HEK293 (cell line): ENCODE measurements at regions not wholly inside any gene's neighbourhood (a gene's known extent, or its start where the extent isn't known, plus 50 kb on each side); places are given as distances from the start of the nearest gene placed in this dataset.

ENCODE experiments used
- GLI2 ChIP-seq: fragments of 450-650 bp; formaldehyde crosslinking; IDR thresholded peaks from 2 replicates; pipeline ENCODE4; 2017; ENCODE audit warnings: missing biosample characterization, missing genetic modification characterization, low read depth, borderline replicate concordance
- TCF7L2 ChIP-seq: IDR thresholded peaks from 2 replicates; pipeline ENCODE4 v1.6.1; 2011; ENCODE audit warnings: low read depth, mild to moderate bottlenecking, inconsistent platforms, low read length, moderate library complexity, borderline replicate concordance
- ZFHX2 ChIP-seq: fragments of 450-650 bp; formaldehyde crosslinking; conservative IDR thresholded peaks from 2 replicates; pipeline ENCODE4 v1.5.1; 2016; ENCODE audit warnings: missing biosample characterization, missing genetic modification characterization
- ZNF157 ChIP-seq: fragments of 450-650 bp; formaldehyde crosslinking; IDR thresholded peaks from 2 replicates; pipeline ENCODE4 v1.5.1; 2016; ENCODE audit warnings: missing biosample characterization, missing genetic modification characterization
- ZNF23 ChIP-seq: fragments of 450-650 bp; formaldehyde crosslinking; IDR thresholded peaks from 2 replicates; pipeline ENCODE4 v1.5.1; 2016; ENCODE audit warnings: missing biosample characterization, missing genetic modification characterization, borderline replicate concordance
- ZNF311 ChIP-seq: fragments of 450-650 bp; formaldehyde crosslinking; IDR thresholded peaks from 2 replicates; pipeline ENCODE4 v1.5.1; 2017; ENCODE audit warnings: missing biosample characterization, missing genetic modification characterization, borderline replicate concordance
- ZNF514 ChIP-seq: fragments of 450-650 bp; formaldehyde crosslinking; IDR thresholded peaks from 2 replicates; pipeline ENCODE4 v1.5.1; 2016; ENCODE audit warnings: missing biosample characterization, missing genetic modification characterization
- ZNF530 ChIP-seq: fragments of 450-650 bp; formaldehyde crosslinking; IDR thresholded peaks from 2 replicates; pipeline ENCODE4 v1.5.1; 2016; ENCODE audit warnings: low read depth, missing biosample characterization, missing genetic modification characterization
- TF ChIP-seq, protein P1 (sequence below): fragments of 450-650 bp; formaldehyde crosslinking; IDR thresholded peaks from 2 replicates; pipeline ENCODE4 v1.5.1; 2016; ENCODE audit warnings: missing biosample characterization, missing genetic modification characterization
- TF ChIP-seq, protein P2 (sequence below): fragments of 450-650 bp; formaldehyde crosslinking; IDR thresholded peaks from 2 replicates; pipeline ENCODE4 v1.5.1; 2017; ENCODE audit warnings: missing biosample characterization, missing genetic modification characterization
- TF ChIP-seq, protein P3 (sequence below): fragments of 450-650 bp; formaldehyde crosslinking; IDR thresholded peaks from 2 replicates; pipeline ENCODE4 v1.5.1; 2016; ENCODE audit warnings: missing biosample characterization, missing genetic modification characterization, low read depth
- TF ChIP-seq, protein P4 (sequence below): fragments of 450-650 bp; formaldehyde crosslinking; IDR thresholded peaks from 2 replicates; pipeline ENCODE4 v1.5.1; 2016; ENCODE audit warnings: missing biosample characterization, missing genetic modification characterization, low read depth

DNA sequence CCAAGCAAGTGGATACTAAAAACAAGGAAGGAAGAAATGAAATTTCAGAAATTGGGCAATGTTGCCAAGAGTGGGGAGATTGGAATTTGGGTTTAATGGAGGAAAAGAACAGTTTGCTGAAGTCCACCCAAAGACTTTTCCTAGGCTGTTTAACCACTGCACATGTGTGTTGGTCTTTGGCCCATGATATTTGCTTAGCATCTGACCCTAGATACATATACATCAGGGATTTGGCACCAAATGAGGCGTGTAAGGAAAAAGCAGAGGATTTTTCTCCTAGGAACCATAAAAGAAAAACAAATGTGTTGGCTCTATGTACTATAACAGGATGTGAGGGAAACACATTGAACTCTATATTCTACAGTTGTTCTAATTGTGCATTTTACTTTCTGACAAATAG, 80.7 kb upstream of the CD28 start:
- TF ChIP-seq ZNF514 (tag by site-specific recombination) (no peak), GLI2 (tag by site-specific recombination) (no peak), ZNF530 (tag by site-specific recombination) (no peak), TCF7L2 (no peak), ZFHX2 (tag by site-specific recombination) (no peak), ZNF311 (tag by site-specific recombination) (no peak), ZNF157 (no peak), ZNF23 (tag by site-specific recombination) (no peak)
- TF ChIP-seq, protein P1, sequence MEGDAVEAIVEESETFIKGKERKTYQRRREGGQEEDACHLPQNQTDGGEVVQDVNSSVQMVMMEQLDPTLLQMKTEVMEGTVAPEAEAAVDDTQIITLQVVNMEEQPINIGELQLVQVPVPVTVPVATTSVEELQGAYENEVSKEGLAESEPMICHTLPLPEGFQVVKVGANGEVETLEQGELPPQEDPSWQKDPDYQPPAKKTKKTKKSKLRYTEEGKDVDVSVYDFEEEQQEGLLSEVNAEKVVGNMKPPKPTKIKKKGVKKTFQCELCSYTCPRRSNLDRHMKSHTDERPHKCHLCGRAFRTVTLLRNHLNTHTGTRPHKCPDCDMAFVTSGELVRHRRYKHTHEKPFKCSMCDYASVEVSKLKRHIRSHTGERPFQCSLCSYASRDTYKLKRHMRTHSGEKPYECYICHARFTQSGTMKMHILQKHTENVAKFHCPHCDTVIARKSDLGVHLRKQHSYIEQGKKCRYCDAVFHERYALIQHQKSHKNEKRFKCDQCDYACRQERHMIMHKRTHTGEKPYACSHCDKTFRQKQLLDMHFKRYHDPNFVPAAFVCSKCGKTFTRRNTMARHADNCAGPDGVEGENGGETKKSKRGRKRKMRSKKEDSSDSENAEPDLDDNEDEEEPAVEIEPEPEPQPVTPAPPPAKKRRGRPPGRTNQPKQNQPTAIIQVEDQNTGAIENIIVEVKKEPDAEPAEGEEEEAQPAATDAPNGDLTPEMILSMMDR (tag by site-specific recombination), result no peak
- TF ChIP-seq, protein P2, sequence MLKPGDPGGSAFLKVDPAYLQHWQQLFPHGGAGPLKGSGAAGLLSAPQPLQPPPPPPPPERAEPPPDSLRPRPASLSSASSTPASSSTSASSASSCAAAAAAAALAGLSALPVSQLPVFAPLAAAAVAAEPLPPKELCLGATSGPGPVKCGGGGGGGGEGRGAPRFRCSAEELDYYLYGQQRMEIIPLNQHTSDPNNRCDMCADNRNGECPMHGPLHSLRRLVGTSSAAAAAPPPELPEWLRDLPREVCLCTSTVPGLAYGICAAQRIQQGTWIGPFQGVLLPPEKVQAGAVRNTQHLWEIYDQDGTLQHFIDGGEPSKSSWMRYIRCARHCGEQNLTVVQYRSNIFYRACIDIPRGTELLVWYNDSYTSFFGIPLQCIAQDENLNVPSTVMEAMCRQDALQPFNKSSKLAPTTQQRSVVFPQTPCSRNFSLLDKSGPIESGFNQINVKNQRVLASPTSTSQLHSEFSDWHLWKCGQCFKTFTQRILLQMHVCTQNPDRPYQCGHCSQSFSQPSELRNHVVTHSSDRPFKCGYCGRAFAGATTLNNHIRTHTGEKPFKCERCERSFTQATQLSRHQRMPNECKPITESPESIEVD, result no peak
- TF ChIP-seq, protein P3, sequence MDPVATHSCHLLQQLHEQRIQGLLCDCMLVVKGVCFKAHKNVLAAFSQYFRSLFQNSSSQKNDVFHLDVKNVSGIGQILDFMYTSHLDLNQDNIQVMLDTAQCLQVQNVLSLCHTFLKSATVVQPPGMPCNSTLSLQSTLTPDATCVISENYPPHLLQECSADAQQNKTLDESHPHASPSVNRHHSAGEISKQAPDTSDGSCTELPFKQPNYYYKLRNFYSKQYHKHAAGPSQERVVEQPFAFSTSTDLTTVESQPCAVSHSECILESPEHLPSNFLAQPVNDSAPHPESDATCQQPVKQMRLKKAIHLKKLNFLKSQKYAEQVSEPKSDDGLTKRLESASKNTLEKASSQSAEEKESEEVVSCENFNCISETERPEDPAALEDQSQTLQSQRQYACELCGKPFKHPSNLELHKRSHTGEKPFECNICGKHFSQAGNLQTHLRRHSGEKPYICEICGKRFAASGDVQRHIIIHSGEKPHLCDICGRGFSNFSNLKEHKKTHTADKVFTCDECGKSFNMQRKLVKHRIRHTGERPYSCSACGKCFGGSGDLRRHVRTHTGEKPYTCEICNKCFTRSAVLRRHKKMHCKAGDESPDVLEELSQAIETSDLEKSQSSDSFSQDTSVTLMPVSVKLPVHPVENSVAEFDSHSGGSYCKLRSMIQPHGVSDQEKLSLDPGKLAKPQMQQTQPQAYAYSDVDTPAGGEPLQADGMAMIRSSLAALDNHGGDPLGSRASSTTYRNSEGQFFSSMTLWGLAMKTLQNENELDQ (tag by site-specific recombination), result no peak
- TF ChIP-seq, protein P4, sequence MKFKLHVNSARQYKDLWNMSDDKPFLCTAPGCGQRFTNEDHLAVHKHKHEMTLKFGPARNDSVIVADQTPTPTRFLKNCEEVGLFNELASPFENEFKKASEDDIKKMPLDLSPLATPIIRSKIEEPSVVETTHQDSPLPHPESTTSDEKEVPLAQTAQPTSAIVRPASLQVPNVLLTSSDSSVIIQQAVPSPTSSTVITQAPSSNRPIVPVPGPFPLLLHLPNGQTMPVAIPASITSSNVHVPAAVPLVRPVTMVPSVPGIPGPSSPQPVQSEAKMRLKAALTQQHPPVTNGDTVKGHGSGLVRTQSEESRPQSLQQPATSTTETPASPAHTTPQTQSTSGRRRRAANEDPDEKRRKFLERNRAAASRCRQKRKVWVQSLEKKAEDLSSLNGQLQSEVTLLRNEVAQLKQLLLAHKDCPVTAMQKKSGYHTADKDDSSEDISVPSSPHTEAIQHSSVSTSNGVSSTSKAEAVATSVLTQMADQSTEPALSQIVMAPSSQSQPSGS (tag by site-specific recombination), result no peak
